ENCODE measurements at regions not wholly inside any gene's neighbourhood (a gene's known extent, or its start where the extent isn't known, plus 50 kb on each side); places are given as distances from the start of the nearest gene placed in this dataset.

DNA sequence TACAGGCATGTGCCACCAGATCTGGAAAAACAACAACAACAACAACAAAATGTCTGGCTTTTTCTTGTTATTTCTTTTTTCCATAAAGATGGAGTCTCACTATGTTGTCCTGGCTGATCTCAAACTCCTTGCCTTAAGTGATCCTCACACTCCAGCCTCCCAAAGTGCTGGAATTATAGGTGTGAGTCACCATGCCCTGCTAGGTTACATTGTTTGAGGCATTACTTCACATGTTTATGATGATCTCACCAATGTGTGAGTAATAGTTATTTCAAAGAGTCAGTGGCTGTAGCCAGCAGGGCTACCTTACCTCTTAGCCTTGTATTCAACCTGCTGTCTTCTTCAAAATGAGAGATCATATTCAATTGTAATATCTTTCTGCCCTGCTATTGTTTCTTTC lies 445.7 kb downstream of the AMY1C start:
- no peaks in the 10 kb centered on the region for H3K36me3 ChIP-seq (ENCODE audit: control insufficient read depth in 4 of 4, insufficient read depth in 3 of 4, low read depth in 1 of 4, low read length in 3 of 4)
- no peak overlapping the region for H3K9ac ChIP-seq (ENCODE audit: low read depth in 1 of 2, low read length in 2 of 2)
- H3K4me3 ChIP-seq (ENCODE audit: low read depth in 1 of 3, low read length in 3 of 3) = no peak overlapping the region
- no peaks in the 10 kb centered on the region for H3K9me3 ChIP-seq (ENCODE audit: control insufficient read depth in 4 of 4, low read length in 3 of 4)
- H3K27ac ChIP-seq (ENCODE audit: low read depth in 1 of 2, low read length in 2 of 2) = no peak overlapping the region
- no peak for DNase-seq (ENCODE audit: low spot score)
- TF ChIP-seq, protein P1, sequence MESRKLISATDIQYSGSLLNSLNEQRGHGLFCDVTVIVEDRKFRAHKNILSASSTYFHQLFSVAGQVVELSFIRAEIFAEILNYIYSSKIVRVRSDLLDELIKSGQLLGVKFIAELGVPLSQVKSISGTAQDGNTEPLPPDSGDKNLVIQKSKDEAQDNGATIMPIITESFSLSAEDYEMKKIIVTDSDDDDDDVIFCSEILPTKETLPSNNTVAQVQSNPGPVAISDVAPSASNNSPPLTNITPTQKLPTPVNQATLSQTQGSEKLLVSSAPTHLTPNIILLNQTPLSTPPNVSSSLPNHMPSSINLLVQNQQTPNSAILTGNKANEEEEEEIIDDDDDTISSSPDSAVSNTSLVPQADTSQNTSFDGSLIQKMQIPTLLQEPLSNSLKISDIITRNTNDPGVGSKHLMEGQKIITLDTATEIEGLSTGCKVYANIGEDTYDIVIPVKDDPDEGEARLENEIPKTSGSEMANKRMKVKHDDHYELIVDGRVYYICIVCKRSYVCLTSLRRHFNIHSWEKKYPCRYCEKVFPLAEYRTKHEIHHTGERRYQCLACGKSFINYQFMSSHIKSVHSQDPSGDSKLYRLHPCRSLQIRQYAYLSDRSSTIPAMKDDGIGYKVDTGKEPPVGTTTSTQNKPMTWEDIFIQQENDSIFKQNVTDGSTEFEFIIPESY (IDR thresholded peaks at IDR 0.05) = no peak
- TF ChIP-seq, protein P2, sequence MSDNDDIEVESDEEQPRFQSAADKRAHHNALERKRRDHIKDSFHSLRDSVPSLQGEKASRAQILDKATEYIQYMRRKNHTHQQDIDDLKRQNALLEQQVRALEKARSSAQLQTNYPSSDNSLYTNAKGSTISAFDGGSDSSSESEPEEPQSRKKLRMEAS (IDR thresholded peaks at IDR 0.05) = no peak
- TF ChIP-seq YY1 (IDR thresholded peaks at IDR 0.05) (no peak), RAD21 (IDR thresholded peaks at IDR 0.05) (no peak), JUND (IDR thresholded peaks at IDR 0.05) (no peak), FOXA1 (IDR thresholded peaks at IDR 0.05) (no peak), RXRA (IDR thresholded peaks at IDR 0.05) (no peak)
- H3K4me1 ChIP-seq (ENCODE audit: control insufficient read depth in 4 of 4, insufficient read depth in 4 of 4, low read length in 3 of 4) = no peaks in the 10 kb centered on the region
- H3K27me3 ChIP-seq (ENCODE audit: control insufficient read depth in 4 of 4, insufficient read depth in 4 of 4, low read length in 3 of 4) = no peaks in the 10 kb centered on the region

DNA sequence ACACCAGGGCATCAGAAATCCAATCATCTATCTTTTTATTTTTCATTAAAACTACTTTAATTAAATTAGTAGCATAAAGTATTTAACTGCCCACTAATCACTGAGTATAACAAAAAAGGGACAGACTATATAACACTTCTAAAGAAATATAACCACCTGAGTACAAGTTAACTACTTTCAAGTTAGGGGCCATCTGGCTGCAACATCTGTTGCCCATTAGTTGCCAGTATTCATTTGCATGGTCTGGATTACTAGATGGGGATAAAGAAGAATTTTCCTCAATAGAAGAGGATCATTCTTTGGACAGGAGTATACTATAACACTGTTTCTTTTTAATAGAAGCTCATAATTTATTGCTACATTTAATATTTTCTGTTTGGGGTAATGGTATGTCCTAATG lies 446.4 kb downstream of the AMY1C start:
- TF ChIP-seq, protein P3, sequence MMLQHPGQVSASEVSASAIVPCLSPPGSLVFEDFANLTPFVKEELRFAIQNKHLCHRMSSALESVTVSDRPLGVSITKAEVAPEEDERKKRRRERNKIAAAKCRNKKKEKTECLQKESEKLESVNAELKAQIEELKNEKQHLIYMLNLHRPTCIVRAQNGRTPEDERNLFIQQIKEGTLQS (IDR thresholded peaks at IDR 0.05) = no peak
- TF ChIP-seq HNF4G (IDR thresholded peaks at IDR 0.05) = no peak
- TF ChIP-seq SP1 (IDR thresholded peaks at IDR 0.05) = no peak
- no peak for TF ChIP-seq FOXA2 (IDR thresholded peaks at IDR 0.05)
- TF ChIP-seq EGR1 (IDR thresholded peaks at IDR 0.05; ENCODE audit: low read depth in 2 of 2) = no peak
- TF ChIP-seq FOXA1 (IDR thresholded peaks at IDR 0.05) = no peak
- Histone ChIP-seq H3K36me3 (ENCODE audit: control insufficient read depth in 4 of 4, insufficient read depth in 3 of 4, low read depth in 1 of 4, low read length in 3 of 4) (no peaks in the 10 kb centered on the region), H3K4me1 (ENCODE audit: control insufficient read depth in 4 of 4, insufficient read depth in 4 of 4, low read length in 3 of 4) (no peaks in the 10 kb centered on the region), H3K27ac (ENCODE audit: low read depth in 1 of 2, low read length in 2 of 2) (no peak overlapping the region), H3K9ac (ENCODE audit: low read depth in 1 of 2, low read length in 2 of 2) (no peak overlapping the region), H3K9me3 (ENCODE audit: control insufficient read depth in 4 of 4, low read length in 3 of 4) (no peaks in the 10 kb centered on the region), H3K4me3 (ENCODE audit: low read depth in 1 of 3, low read length in 3 of 3) (no peak overlapping the region), H3K27me3 (ENCODE audit: control insufficient read depth in 4 of 4, insufficient read depth in 4 of 4, low read length in 3 of 4) (no peaks in the 10 kb centered on the region)
- DNase-seq (ENCODE audit: low spot score) = no peak

GRCh38 chr1:104197516-104197915 lies 447.8 kb downstream of the AMY1C start:
- H3K4me1 ChIP-seq (ENCODE audit: control insufficient read depth in 4 of 4, insufficient read depth in 4 of 4, low read length in 3 of 4) = no peaks in the 10 kb centered on the region
- no peak overlapping the region for H3K4me3 ChIP-seq (ENCODE audit: low read depth in 1 of 3, low read length in 3 of 3)
- H3K9me3 ChIP-seq (ENCODE audit: control insufficient read depth in 4 of 4, low read length in 3 of 4) = no peaks in the 10 kb centered on the region
- no peak for DNase-seq (ENCODE audit: low spot score)
- 38% methylated on average over 1 of the region's 1 CpG for WGBS
- H3K9ac ChIP-seq (ENCODE audit: low read depth in 1 of 2, low read length in 2 of 2) = no peak overlapping the region
- H3K27me3 ChIP-seq (ENCODE audit: control insufficient read depth in 4 of 4, insufficient read depth in 4 of 4, low read length in 3 of 4) = no peaks in the 10 kb centered on the region
- TF ChIP-seq EGR1 (IDR thresholded peaks at IDR 0.05; ENCODE audit: low read depth in 2 of 2) (no peak), GABPA (IDR thresholded peaks at IDR 0.05 in 1 of 2, conservative IDR thresholded peaks at IDR 0.05 in 1 of 2) (no peak)
- TF ChIP-seq, protein P1 (IDR thresholded peaks at IDR 0.05) = no peak
- no peak overlapping the region for H3K27ac ChIP-seq (ENCODE audit: low read depth in 1 of 2, low read length in 2 of 2)
- H3K36me3 ChIP-seq (ENCODE audit: control insufficient read depth in 4 of 4, insufficient read depth in 3 of 4, low read depth in 1 of 4, low read length in 3 of 4) = no peaks in the 10 kb centered on the region

Data from liver (tissue), 7 donors.